DOHH2 (cell line): ENCODE measurements at regions not wholly inside any gene's neighbourhood (a gene's known extent, or its start where the extent isn't known, plus 50 kb on each side); places are given as distances from the start of the nearest gene placed in this dataset.

ENCODE experiments used
- EZH2phosphoT487 ChIP-seq: fragments of 200-600 bp; sonication (generic); IDR thresholded peaks from 2 replicates; pipeline ENCODE4 v1.6.1; 2017; ENCODE audit warnings: borderline replicate concordance, mild to moderate bottlenecking, antibody characterized with exemption, low read length, moderate library complexity, mixed read lengths
- TF ChIP-seq, protein P1 (sequence below): fragments of 200-600 bp; sonication (generic); IDR thresholded peaks from one replicate; pipeline ENCODE4 v1.5.1; 2014; ENCODE audit warnings: antibody characterized with exemption, mild to moderate bottlenecking, low read depth, low read length; ENCODE audit not compliant: poor library complexity, severe bottlenecking

DNA sequence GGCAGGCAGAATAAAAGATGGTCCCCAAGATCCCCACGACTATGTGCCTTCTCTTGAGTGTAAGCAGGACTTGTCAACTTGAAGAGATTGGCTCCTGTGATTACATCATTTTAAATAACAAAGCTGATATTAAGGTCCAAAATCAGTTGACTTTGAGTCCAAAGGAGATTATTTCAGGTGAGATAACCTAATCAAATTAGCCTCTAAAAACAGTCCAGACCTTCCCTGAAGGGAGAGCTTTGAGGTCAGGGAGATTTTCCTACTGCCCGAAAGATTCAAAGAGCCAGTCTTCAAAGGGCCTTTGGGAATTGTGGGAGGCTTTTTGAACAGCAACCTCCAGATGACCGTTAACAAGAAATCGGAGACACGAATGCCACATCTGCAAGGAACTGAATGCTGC lies 51.5 kb upstream of the NCAM2 start:
- TF ChIP-seq, protein P1, sequence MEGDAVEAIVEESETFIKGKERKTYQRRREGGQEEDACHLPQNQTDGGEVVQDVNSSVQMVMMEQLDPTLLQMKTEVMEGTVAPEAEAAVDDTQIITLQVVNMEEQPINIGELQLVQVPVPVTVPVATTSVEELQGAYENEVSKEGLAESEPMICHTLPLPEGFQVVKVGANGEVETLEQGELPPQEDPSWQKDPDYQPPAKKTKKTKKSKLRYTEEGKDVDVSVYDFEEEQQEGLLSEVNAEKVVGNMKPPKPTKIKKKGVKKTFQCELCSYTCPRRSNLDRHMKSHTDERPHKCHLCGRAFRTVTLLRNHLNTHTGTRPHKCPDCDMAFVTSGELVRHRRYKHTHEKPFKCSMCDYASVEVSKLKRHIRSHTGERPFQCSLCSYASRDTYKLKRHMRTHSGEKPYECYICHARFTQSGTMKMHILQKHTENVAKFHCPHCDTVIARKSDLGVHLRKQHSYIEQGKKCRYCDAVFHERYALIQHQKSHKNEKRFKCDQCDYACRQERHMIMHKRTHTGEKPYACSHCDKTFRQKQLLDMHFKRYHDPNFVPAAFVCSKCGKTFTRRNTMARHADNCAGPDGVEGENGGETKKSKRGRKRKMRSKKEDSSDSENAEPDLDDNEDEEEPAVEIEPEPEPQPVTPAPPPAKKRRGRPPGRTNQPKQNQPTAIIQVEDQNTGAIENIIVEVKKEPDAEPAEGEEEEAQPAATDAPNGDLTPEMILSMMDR: no peak
- no peak for TF ChIP-seq EZH2phosphoT487
